COLO668 (cell line): ENCODE measurements at regions not wholly inside any gene's neighbourhood (a gene's known extent, or its start where the extent isn't known, plus 50 kb on each side); places are given as distances from the start of the nearest gene placed in this dataset.

Source experiments
- DNase-seq: peaks from one replicate; lab custom pipeline; 2025; ENCODE audit not compliant: unreplicated experiment; lab: John Stamatoyannopoulos, UW

DNA sequence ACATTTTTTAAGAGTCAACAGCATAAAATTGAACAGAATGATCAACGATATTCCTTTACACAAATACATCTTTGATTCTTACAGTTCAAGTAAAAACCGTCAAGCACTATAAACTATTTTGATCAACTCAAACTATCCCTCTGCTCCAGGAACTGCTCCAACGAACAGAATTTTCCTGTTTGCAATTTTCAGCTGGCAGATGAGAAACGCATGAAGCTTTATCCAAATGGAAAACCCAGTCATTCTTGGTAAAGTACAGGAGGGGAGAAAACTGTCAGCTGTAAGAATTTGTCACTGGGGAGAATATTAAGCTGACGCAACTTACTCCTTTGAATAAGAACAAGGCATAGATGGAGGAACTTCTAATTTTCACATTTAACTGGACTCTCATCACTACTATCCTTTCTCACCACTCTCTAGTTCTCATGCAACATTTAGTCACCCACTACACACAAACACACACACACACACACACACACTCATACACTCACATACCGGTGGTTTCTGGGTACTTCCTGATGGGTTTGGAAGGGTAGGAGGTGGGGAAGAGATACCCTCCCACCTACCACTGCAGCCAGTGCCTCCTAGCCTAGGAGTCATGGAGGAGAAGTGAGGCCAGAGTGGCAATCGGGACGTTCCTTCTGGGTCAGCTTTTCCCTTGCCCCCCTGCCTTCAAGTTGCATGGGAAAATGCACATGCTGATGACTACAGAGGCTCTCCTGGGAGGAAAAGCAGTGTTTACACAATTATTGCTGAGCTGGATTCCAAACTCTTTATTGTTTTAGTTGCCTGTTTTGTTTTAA lies 54.0 kb upstream of the SPATS2L start:
- no peak for DNase-seq

DNA sequence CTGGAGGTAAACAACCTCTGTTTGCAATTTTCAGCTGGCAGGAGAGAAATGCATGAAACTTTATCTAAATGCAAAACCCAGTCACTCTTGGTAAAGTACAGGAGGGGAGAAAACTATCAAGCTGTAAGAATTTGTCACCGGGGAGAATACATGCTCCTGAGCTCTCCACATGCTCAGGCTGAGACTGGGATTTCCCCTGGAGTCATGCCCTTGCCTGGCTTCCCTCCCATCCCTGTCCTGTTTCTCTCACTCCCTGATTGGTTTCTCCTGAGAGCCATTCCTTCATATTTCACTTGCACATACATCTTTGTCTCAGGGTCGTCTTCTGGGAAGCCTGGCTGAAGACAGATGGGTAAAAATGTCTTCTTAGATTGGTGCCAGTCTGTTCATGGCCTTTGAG lies 52.9 kb upstream of the SPATS2L start:
- DNase-seq = no peak

DNA sequence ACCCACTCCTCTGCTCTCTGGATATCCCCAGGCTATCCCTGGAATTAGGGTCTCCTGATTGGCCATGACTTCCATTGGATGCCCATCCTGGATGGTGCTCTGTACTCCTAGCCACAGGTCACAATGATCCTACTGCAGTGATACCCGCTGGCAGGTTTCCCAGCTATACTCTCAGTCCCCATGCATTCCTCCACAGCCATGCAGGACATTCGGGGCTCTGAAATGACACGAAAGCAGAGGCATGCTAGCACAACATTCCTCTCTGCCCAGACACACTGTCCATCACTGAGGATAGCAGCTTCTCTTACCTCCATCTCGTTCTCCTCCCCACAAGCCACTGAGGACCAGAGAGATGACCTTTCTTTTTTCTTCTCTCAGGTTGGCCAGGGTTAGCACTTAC lies 51.7 kb upstream of the SPATS2L start:
- DNase-seq = no peak

DNA sequence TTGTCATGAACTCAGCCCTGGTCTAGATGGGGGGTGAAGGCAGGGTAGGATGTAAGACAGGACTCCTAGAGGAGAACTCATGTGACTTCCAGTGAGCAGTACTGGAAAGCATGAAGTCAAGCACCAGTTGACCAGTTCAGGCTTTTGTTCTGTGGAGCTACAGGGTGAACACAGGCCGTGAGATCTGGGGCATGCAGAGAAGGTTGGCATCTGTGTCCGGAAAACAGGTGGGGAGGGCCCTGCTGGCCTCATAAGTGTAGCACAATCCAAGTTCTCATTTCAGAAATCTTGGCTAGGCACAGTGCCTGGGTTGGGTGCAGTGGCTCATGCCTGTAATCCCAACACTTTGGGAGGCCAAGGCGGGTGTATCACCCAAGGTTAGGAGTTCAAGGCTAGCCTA lies 50.9 kb upstream of the SPATS2L start:
- no peak for DNase-seq
